ENCODE measurements at regions not wholly inside any gene's neighbourhood (a gene's known extent, or its start where the extent isn't known, plus 50 kb on each side); places are given as distances from the start of the nearest gene placed in this dataset.

DNA sequence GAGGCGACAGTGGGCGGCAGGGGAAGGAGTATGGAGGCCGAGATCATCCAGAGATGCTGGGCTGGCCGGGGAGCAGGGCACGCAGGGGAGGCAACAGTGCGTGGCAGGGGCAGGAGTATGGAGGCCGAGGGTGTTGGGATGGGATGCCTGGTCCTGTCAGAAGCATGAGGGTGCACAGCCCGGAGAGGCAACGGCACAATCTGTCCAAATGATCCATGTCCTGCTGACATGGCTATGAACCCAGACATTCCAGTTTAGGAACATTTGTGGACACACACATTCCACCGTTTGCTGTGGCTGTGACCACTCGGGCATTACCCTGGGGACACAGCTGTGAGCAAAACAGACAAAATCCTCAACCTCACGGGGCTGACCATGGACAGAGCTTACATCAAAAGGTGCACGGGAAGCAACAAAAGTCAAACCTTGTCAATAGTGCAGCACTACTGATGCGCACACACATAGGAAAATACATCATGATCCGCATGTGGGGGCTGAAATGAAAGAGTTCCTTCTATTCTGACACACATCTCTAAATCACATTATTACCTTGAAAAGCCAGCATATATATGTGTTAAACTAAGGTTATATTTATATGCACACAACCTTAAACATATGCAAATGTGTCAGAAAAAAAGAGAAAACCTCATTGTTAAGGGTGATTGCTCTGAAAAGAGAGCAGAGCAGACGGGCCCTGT lies 144.0 kb upstream of the GPC1 start:
- no peak for DNase-seq (ENCODE audit: low read depth in 2 of 2)
- no peak overlapping the region for H3K4me3 ChIP-seq (replicated peaks in 1 of 2; ENCODE audit: low read depth in 2 of 2, low read length in 2 of 2)
- TF ChIP-seq, protein P1, sequence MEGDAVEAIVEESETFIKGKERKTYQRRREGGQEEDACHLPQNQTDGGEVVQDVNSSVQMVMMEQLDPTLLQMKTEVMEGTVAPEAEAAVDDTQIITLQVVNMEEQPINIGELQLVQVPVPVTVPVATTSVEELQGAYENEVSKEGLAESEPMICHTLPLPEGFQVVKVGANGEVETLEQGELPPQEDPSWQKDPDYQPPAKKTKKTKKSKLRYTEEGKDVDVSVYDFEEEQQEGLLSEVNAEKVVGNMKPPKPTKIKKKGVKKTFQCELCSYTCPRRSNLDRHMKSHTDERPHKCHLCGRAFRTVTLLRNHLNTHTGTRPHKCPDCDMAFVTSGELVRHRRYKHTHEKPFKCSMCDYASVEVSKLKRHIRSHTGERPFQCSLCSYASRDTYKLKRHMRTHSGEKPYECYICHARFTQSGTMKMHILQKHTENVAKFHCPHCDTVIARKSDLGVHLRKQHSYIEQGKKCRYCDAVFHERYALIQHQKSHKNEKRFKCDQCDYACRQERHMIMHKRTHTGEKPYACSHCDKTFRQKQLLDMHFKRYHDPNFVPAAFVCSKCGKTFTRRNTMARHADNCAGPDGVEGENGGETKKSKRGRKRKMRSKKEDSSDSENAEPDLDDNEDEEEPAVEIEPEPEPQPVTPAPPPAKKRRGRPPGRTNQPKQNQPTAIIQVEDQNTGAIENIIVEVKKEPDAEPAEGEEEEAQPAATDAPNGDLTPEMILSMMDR (IDR thresholded peaks at IDR 0.05; ENCODE audit: low read depth, low read length) = no peak

DNA sequence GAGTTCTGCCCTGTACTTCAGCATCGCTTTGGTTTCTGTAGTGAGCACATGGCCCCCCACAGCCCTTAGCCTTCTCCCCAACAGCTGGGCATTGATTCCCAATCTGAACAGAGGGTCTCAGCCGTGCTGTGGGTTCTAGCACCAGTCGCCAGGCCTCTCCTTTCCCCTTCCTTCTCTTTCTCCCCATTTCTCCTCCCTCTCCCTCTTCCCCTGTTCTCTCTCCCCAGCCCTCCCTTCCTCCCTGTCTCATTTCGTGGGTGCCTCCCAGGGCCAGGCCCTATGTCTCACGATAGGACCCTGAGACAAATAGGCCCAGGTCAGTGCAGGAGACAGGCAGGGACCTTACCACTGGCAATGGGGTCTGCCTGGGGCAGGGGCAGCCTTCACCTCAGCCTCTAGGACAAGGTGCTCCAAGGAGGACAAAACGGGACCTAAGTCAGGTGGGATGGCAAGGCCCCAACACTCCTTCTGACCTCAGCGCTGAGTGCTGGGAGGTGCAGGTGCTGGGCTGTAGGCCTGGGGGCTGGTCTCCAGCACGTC lies 143.4 kb upstream of the GPC1 start:
- TF ChIP-seq, protein P1 (IDR thresholded peaks at IDR 0.05; ENCODE audit: low read depth, low read length) = no peak
- DNase-seq (ENCODE audit: low read depth in 2 of 2) = no peak

DNA sequence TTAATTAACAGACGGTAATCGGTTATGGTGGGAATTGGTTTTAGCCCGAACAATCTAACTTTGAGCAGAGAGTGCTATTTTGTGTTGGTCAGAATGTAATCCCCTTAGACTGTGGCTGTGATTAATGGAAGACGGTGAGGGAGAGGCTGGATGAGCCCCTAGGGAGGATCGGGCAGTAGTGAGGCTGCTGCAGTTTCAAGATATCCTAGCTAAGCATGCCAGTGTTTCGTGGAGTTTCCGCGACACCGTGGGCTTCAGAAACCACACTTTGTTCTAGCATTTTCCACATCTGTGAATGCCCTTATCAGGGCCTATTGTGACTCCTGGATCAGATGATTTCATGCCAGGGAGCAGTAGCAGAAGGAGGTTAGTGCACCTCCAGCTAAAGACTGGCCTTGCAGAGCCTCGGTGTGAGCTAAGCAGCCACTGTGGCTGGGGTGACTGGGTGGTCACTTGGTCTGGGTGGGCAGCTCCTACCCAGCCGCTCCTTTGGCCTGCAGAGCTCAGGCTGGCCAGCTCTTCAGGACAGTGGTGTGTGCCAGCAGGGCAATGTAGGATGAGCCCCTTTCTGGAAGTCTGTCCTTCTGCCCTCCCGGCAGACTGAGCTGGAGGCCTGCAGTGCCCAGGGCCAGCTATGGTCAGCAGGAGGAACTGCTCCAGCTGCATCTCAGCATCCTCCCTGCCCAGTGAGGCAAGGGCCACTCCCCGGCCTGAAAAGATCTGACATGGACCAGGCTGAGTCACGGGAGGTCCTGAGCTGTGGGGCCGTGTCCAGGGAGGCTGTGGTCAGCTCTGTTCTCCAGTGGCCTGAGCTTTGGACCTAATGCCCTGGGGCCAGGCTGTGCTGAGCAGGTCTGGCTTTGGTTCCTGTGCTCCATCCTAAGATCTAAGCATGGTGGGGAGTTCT lies 142.6 kb upstream of the GPC1 start:
- TF ChIP-seq, protein P1 (IDR thresholded peaks at IDR 0.05; ENCODE audit: low read depth, low read length) = no peak
- no peak overlapping the region for H3K4me3 ChIP-seq (replicated peaks in 1 of 2; ENCODE audit: low read depth in 2 of 2, low read length in 2 of 2)
- DNase-seq (ENCODE audit: low read depth in 2 of 2) = no peak

More for the DNA sequence above, 143.4 kb upstream of the GPC1 start:
- H3K4me3 ChIP-seq (replicated peaks in 1 of 2; ENCODE audit: low read depth in 2 of 2, low read length in 2 of 2) = no peak overlapping the region

DNA sequence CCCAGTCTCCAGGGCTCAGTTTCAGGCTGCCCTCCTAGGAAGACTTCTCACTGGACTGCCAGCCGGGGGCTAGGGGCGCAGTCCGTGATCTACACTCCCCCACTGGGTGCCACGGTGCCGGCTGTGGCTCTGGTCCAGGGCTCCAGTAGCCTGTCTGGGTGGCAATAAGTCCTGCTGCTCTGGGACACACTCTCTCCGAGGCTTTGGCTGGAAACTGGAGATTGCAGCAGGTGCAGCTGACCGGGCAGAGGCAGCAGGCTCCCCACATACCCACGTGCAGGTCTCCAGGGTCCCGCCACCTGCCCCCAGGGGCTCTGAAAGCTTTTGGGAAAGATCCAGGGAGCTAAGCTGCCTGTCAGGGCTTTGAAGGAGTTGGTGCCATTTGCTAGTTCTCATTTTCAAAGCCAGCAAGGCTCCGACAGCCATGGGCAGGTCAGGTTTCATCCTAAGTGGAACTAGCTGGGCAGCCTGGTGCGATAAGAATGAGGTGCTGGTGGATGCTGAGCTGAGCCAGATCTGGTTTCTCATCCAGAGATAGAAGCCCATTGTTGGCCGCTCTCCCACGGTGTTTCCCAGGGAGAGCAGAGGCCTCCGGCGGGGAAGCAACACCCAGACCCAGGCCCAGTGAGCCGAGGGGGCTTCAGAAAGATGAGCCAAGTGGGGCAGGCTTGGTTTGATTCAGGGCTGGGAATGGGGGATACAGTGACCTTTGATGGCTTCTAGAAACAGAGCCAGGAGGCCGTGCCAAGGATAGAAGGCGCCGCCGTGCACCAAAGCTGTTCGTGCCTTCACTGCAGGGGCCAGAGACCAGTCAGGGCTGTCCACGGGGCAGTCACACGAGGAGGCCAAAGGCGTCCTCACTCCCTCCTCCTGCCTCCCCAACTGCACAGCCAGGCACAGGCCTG lies 141.7 kb upstream of the GPC1 start:
- no peak overlapping the region for H3K4me3 ChIP-seq (replicated peaks in 1 of 2; ENCODE audit: low read depth in 2 of 2, low read length in 2 of 2)

DNA sequence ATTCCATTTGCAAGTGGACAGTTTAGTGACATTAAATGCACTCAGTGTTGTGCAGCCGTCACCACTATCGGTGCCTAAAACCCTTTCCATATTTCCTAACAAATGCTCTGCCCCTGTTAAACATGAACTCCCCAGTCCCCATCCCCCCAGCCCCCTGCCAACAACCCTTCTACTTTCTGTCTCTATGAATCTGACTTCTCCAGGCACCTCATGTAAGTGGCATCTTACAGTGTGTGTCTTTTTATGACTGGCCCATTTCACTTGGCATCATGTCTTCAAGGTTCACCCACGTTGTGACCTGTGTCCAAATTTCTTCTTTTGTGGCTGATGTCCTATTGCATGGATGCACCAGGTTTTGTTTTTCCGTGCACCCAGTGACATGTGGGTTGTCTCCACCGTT lies 140.9 kb upstream of the GPC1 start:
- H3K4me3 ChIP-seq (replicated peaks in 1 of 2; ENCODE audit: low read depth in 2 of 2, low read length in 2 of 2) = no peak overlapping the region
- TF ChIP-seq, protein P1 (IDR thresholded peaks at IDR 0.05; ENCODE audit: low read depth, low read length) = no peak
- no peak for DNase-seq (ENCODE audit: low read depth in 2 of 2)

More for the DNA sequence above, 141.7 kb upstream of the GPC1 start:
- TF ChIP-seq, protein P1 (IDR thresholded peaks at IDR 0.05; ENCODE audit: low read depth, low read length) = no peak
- no peak for DNase-seq (ENCODE audit: low read depth in 2 of 2)
